ENCODE measurements at regions not wholly inside any gene's neighbourhood (a gene's known extent, or its start where the extent isn't known, plus 50 kb on each side); places are given as distances from the start of the nearest gene placed in this dataset.

DNA sequence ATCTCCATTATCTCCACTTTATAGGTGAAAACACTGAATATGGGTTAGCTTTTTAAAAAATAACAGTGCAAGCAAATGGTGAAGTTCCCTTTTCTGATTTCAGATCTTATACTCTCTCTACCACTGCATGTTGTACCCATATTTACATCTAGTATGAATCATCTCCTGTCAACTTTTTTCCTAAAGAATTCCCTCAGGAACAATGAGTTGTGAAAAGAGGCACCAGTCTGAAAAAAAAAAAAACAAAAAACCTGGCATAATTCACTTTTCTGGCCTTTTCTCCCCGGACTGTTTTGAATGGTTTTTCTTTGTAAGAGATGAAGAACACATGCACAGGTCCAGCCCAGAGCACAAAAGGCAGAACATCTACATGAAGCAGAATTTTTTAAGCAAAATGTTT lies 596.0 kb downstream of the COL12A1 start:
- TF ChIP-seq, protein P1, sequence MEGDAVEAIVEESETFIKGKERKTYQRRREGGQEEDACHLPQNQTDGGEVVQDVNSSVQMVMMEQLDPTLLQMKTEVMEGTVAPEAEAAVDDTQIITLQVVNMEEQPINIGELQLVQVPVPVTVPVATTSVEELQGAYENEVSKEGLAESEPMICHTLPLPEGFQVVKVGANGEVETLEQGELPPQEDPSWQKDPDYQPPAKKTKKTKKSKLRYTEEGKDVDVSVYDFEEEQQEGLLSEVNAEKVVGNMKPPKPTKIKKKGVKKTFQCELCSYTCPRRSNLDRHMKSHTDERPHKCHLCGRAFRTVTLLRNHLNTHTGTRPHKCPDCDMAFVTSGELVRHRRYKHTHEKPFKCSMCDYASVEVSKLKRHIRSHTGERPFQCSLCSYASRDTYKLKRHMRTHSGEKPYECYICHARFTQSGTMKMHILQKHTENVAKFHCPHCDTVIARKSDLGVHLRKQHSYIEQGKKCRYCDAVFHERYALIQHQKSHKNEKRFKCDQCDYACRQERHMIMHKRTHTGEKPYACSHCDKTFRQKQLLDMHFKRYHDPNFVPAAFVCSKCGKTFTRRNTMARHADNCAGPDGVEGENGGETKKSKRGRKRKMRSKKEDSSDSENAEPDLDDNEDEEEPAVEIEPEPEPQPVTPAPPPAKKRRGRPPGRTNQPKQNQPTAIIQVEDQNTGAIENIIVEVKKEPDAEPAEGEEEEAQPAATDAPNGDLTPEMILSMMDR (IDR thresholded peaks at IDR 0.05), result no peak
- TF ChIP-seq EZH2phosphoT487 (IDR thresholded peaks at IDR 0.05), result no peak
- TF ChIP-seq EZH2 (IDR thresholded peaks at IDR 0.05), result no peak
